HL-60/S4 (cell line): ENCODE measurements at regions not wholly inside any gene's neighbourhood (a gene's known extent, or its start where the extent isn't known, plus 50 kb on each side); places are given as distances from the start of the nearest gene placed in this dataset.

ENCODE experiments used
- in situ Hi-C: fragments of 300-500 bp; cut with MboI; formaldehyde crosslinking; loops from 2 replicates; pipeline ENCODE4 v1.14.3; 2022; ENCODE audit warnings: low sequenced_read_pairs

DNA sequence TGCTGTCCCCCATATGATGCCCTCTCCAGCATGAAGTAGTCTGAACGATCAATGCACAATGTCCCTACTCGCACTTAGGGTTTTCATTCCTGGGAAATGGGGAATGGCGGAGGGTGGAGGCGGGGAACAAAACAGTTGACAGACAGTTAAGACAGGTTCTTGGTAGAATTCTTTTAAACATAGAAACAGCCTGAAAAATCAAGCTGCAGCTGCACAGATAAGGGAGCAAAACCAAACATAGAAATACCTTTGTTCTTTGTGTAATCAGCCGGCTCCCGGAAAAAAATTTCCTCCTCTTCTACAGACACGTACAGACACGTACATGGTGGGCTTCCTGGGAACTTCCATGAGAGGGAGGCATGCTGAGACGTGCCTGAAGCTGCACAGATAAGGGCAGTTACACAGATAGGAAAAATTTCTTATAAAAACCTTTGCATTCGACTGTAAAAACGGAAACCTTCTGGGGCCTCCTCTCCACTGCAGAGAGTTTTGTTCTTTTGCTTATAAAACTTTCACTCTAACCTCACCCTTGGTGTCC is 662.4 kb upstream of the PTPRD start:
- in situ Hi-C loops, result no loop called here

DNA sequence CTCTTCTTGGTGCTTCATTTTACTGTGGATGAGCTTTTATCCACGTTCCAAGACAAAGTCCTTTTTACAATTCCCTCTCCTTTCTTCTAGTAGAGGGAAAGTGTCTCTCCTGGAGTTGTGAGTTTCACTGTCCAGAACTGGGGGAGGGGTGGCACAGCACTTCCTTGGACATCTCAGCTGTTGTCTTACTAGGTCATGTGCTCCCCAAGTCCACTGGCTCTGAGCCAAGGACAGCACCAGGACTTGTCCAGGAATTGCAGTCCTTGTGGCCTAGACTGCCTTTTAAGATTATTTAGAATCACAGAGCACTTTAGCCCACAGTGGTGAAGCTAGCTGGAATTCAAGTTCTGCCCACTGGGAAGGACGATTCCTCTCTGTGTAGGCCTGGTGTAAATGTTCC is 700.2 kb upstream of the PTPRD start:
- in situ Hi-C loops, result no loop called here

- in situ Hi-C loops, result no loop called here
Observed at GRCh38 chr9:11318946-11319345, 706.1 kb upstream of the PTPRD start.

DNA sequence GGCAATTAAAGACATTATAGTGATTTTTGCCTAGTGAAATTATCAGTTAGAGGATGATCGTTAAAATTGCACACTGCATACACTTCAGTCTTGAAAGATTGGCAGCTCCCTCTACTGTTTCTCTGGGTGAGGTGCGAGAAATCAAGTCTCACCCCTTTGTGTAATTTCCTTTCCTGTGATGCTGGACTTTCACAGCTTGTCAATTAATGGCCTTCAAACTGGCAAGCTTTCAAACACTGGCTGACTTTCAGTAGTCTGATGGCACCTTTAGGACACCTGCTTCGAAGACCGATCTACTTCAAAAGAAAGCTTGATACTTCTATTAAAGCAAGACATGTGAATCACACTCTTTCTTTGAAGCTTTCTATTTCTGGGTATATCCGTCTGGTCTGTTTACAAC is 706.7 kb upstream of the PTPRD start:
- in situ Hi-C loops, result no loop called here

DNA sequence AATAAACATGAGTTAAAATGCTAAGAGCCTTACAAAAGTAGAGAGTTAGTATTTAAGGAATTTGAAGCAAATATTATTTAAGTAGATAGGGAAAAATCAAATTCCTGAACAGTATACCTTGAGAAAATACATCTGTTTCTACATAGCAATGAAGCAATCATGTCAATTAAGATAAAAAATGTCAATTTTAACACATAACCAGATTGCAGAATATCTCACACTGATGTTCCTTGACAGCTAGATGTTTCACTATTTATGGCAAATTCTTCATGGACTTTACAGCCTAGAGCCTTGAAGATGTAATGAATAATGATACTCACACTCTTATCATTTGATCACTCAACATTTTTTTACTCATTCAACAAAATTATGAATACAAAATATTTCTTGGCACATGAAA is 708.2 kb upstream of the PTPRD start:
- in situ Hi-C loops, result no loop called here

- in situ Hi-C loops, result no loop called here
Observed at GRCh38 chr9:11323457-11323856, 710.7 kb upstream of the PTPRD start.

DNA sequence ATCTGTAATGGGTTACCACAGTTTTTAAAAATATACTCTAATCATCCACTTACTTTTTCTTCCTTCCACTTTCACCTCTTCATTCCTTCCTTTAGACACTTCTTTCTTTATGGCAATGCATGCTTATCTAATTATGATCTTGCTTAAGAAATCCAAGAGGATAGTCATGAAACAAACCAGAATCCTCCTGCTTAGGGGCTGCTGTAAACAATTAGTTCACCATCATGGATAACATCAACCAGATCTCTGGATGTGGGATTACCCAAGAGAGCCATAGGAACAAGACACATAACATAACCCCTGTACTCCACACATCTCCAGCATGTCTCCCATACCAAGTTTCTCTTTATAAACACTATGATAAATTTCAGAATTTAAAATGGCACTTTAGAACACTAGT is 713.4 kb upstream of the PTPRD start:
- in situ Hi-C loops, result no loop called here

DNA sequence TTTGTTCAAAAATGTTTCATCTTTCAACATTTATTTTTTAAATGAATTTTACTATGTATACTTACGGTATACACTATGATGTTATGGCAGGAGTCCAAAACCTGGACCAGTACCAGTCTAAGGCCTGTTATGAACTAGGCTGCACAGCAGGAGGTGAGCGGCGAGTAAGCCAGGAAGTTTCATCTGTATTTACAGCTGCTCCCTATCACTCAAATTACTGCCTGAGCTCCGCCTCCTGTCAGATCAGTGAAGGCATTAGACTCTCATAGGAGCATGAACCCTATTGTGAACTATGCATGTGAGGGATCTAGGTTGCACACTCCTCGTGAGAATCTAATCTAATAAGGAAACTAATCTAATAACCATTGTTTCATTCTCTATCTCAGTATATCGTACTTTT is 715.5 kb upstream of the PTPRD start:
- in situ Hi-C loops, result no loop called here

- in situ Hi-C loops, result no loop called here
Observed at GRCh38 chr9:11335011-11335410, 722.2 kb upstream of the PTPRD start.

- in situ Hi-C loops, result no loop called here
Observed at GRCh38 chr9:11338130-11338529, 725.3 kb upstream of the PTPRD start.

DNA sequence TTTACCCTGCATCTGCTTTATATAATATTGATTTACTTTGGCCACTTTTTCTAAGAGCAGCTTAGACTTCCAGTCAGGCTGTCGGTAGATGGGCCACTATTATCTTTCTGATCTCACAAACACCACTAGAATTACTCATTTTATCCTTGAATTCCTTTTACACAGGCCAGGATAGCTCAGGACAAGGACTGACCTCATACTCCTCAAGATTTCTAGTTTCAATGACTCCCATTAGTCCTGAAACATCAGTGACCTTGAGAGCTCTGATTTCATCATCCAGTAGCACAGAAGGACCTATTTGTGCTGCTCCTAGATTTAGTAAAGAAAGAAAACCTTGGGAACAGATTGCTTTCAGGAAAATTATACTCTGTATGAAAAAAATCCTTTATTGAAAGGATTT is 727.9 kb upstream of the PTPRD start:
- in situ Hi-C loops, result no loop called here

GRCh38 chr9:11347437-11347836 is 734.6 kb upstream of the PTPRD start:
- in situ Hi-C loops, result no loop called here

DNA sequence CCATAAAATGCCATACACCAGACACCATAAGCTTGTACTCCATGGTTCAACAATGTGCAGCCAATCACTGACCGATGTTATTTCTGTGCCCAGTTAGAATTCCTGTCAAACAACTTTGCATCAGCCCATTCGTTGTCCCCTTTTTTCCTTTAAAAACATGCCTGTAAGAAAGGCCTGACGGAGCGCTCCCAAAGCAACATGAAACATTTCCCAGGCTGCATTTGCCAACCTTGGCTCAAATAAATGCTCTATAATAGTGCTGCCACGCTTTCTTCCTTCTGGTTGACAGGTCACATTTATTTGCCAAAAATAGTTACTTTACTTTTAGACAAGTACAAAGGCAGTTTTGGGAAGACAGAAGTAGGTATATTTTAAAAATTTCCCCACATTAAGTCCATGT is 735.6 kb upstream of the PTPRD start:
- in situ Hi-C loops, result no loop called here

GRCh38 chr9:11349187-11349586 is 736.4 kb upstream of the PTPRD start:
- in situ Hi-C loops, result no loop called here

DNA sequence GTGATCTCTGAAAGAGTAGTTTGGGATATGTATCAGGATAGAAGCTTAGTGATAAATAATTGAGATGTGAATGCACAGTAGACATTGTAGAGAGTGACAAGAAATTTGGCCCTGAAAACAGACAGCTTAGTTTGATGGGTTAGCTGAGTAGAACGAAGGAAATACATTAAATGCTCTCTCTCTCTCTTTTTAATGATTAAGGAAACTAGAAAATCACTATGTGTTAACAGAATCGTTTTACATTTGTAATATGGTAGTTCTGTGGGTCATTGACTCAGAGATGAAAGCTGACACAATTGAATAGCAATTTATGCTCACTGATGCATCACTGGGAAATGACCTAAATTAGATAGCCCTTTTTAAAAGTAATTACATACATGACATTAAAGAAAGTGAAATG is 739.8 kb upstream of the PTPRD start:
- in situ Hi-C loops, result no loop called here

DNA sequence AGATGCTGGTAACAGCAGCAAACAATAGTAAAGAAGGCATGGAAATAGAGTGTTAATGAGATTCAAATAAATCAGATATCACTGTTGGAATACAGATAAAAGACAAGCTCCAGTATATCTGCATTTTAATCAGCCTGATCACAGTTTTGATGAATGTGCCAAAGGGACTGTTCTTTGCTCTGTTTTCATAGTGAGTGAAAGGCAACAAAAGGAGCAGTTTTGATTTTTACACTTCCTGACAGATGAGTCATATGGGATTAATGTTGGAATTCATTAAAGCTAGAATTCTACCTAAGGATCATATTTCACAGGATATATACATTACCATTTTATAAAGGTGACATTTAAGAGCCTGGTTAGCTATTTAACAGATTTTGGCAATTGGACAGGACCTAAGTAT is 743.3 kb upstream of the PTPRD start:
- in situ Hi-C loops, result no loop called here

- in situ Hi-C loops, result no loop called here
Observed at GRCh38 chr9:11366585-11367129, 753.9 kb upstream of the PTPRD start.

GRCh38 chr9:11374926-11375325 is 762.1 kb upstream of the PTPRD start:
- in situ Hi-C loops, result no loop called here

GRCh38 chr9:11402621-11403020 is 789.8 kb upstream of the PTPRD start:
- in situ Hi-C loops, result no loop called here

GRCh38 chr9:11414241-11414640 is 801.4 kb upstream of the PTPRD start:
- in situ Hi-C loops, result no loop called here

DNA sequence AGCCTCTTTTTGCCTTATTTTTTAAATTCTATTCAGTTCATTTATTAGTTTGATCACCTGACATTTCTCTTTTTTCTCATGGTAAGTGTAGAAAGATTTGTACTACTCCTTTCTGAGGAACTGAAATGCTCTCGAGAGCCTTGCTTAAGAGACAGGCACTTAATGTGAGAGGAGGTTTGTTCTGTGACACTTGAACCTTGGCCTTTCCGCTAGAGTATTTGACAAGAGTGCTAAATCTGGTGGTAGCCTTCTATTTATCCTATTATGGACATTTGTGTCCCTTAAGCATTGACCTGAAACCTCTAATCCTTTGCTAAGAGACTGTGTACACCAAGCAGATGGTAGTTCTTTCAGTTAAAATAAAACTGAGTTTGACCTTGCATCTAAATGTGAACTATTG is 805.0 kb upstream of the PTPRD start:
- in situ Hi-C loops, result no loop called here

DNA sequence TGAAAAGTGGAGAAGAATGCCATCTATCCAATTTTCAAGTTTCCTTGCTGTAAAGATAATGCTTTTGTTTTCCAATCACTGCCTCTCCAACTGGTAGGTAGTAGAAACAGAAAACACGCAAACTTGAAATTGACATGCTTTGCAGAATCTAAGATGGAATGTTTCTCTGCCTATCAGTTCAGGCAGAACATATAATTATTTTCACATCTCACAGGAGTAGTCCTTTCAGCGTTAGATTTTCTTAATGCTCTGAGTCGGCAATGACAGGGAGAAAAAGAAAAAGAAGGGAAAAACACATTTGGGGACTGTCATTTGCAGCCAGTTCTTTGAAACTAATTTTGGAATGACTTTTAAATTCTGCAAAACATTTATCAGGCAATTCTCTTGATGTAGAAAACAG is 818.7 kb upstream of the PTPRD start:
- in situ Hi-C loops, result no loop called here

DNA sequence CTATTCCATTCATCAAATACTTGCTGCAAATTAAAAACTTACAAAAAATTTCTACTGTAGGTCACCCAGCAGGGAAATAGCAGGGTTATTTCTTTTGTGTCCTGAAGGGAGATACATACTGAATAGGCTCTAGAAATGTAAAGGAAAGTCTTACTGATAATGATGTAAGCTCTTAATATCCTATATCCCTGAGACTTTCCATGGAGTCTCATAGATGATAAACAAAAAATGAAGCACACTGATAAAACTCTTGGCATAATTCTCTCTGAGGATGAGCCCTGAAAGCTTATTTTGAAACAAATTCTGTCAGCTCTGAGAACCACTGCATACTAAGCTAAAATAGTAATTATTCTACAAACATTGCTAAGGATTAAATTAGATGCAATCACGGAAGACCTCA is 819.6 kb upstream of the PTPRD start:
- in situ Hi-C loops, result no loop called here
